NT2/D1 (cell line): ENCODE measurements at regions not wholly inside any gene's neighbourhood (a gene's known extent, or its start where the extent isn't known, plus 50 kb on each side); places are given as distances from the start of the nearest gene placed in this dataset.

Experiments used
- DNase-seq: peaks from one replicate; pipeline ENCODE4 v3.0.0-alpha.2; 2011; ENCODE audit warnings: low read depth, low spot score
- H3K27me3 ChIP-seq: 2 replicates; pipeline ENCODE4 v1.6.0; 2011; ENCODE audit warnings: mild to moderate bottlenecking; ENCODE audit not compliant: insufficient read length, insufficient read depth
- H3K36me3 ChIP-seq: 2 replicates; pipeline ENCODE4 v1.6.1; 2011; ENCODE audit warnings: mild to moderate bottlenecking, low read length, mixed read lengths; ENCODE audit not compliant: insufficient read depth, insufficient read length
- H3K4me1 ChIP-seq: 2 replicates; pipeline ENCODE4 v1.5.1; 2011; ENCODE audit not compliant: insufficient read depth, insufficient read length
- H3K4me3 ChIP-seq: 2 replicates; pipeline ENCODE4 v1.5.1; 2011; ENCODE audit warnings: low read depth; ENCODE audit not compliant: insufficient read length
- H3K9ac ChIP-seq: 2 replicates; pipeline ENCODE4 v1.6.0; 2011; ENCODE audit warnings: low read depth; ENCODE audit not compliant: insufficient read length
- H3K9me3 ChIP-seq: 2 replicates; pipeline ENCODE4 v1.5.1; 2011; ENCODE audit warnings: mild to moderate bottlenecking, low read length; ENCODE audit not compliant: insufficient read depth
- SUZ12 ChIP-seq: IDR thresholded peaks from 2 replicates; pipeline ENCODE4 v1.6.1; 2011; ENCODE audit not compliant: insufficient read length, insufficient read depth; ENCODE audit errors: extremely low read depth
- YY1 ChIP-seq: IDR thresholded peaks from 2 replicates; pipeline ENCODE4 v1.6.1; 2011; ENCODE audit not compliant: insufficient read length, insufficient read depth
- ZNF274 ChIP-seq: IDR thresholded peaks from 2 replicates; pipeline ENCODE4 v1.6.1; 2011; ENCODE audit warnings: mild to moderate bottlenecking, low read depth, low read length

DNA sequence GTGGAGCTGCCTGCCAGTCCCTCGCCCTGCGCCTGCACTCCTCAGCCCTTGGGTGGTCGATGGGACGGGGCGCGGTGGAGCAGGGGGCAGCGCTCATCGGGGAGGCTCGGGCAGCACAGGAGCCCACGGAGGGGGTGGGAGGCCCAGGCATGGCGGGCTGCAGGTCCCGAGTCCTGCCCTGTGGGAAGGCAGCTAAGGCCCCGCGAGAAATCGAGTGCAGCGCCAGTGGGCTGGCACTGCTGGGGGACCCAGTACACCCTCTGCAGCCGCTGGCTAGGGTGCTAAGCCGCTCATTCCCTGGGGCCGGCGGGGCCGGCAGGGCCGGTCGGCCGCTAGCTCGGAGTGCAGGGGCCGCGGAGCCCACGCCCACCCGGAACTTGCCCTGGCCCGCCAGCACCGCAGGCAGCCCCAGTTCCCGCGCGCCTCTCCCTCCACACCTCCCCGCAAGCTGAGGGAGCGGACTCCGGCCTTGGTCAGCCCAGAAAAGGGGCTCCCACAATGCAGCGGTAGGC is 565.9 kb upstream of the NRG3 start:
- TF ChIP-seq YY1 (no peak), SUZ12 (no peak), ZNF274 (no peak)
- no peaks in the 10 kb centered on the region for H3K9me3 ChIP-seq
- DNase-seq: no peak
- no peaks in the 10 kb centered on the region for H3K27me3 ChIP-seq
- H3K4me1 ChIP-seq: no peaks in the 10 kb centered on the region
- H3K36me3 ChIP-seq: no peaks in the 10 kb centered on the region
- H3K9ac ChIP-seq: no peak overlapping the region
- no peak overlapping the region for H3K4me3 ChIP-seq

DNA sequence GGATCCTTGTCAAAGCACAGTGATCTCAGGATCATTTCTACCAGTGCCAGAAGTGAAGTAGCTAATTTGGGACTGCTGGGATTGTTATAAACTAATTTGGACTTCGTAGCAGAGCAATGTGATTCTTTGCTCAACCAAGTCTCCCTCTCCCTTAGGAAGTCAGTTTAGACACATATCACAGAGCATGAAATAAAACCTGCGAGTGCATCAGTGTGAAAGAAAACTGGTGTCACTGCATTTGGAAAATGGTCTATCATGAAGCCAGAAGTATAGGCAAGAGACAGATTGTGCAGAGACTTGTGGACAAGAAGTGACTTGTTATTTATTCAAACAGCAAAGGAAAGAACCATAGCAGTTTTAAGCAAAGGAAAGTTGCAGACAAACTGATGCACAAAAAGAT is 560.5 kb upstream of the NRG3 start:
- H3K9ac ChIP-seq: no peak overlapping the region
- no peaks in the 10 kb centered on the region for H3K4me1 ChIP-seq
- H3K36me3 ChIP-seq: no peaks in the 10 kb centered on the region
- H3K27me3 ChIP-seq: no peaks in the 10 kb centered on the region
- H3K4me3 ChIP-seq: no peak overlapping the region
- DNase-seq: no peak
- no peaks in the 10 kb centered on the region for H3K9me3 ChIP-seq
- TF ChIP-seq YY1 (no peak), ZNF274 (no peak), SUZ12 (no peak)

GRCh38 chr10:81315026-81315425 is 560.0 kb upstream of the NRG3 start:
- H3K4me1 ChIP-seq: no peaks in the 10 kb centered on the region
- no peak for DNase-seq
- H3K36me3 ChIP-seq: no peaks in the 10 kb centered on the region
- no peak overlapping the region for H3K9ac ChIP-seq
- no peak overlapping the region for H3K4me3 ChIP-seq
- TF ChIP-seq YY1 (no peak), SUZ12 (no peak), ZNF274 (no peak)
- no peaks in the 10 kb centered on the region for H3K9me3 ChIP-seq
- H3K27me3 ChIP-seq: no peaks in the 10 kb centered on the region

- no peaks in the 10 kb centered on the region for H3K36me3 ChIP-seq
- H3K9me3 ChIP-seq: no peaks in the 10 kb centered on the region
- no peaks in the 10 kb centered on the region for H3K27me3 ChIP-seq
- H3K9ac ChIP-seq: no peak overlapping the region
- no peak overlapping the region for H3K4me3 ChIP-seq
- no peak for TF ChIP-seq YY1
- TF ChIP-seq ZNF274: no peak
- no peak for TF ChIP-seq SUZ12
- no peak for DNase-seq
- H3K4me1 ChIP-seq: no peaks in the 10 kb centered on the region
Measured at GRCh38 chr10:81348003-81348402, 527.0 kb upstream of the NRG3 start.

GRCh38 chr10:81367132-81367531 is 507.9 kb upstream of the NRG3 start:
- no peaks in the 10 kb centered on the region for H3K27me3 ChIP-seq
- H3K4me3 ChIP-seq: no peak overlapping the region
- no peak for DNase-seq
- H3K9ac ChIP-seq: no peak overlapping the region
- H3K4me1 ChIP-seq: no peaks in the 10 kb centered on the region
- no peak for TF ChIP-seq YY1
- no peaks in the 10 kb centered on the region for H3K36me3 ChIP-seq
- H3K9me3 ChIP-seq: no peaks in the 10 kb centered on the region

DNA sequence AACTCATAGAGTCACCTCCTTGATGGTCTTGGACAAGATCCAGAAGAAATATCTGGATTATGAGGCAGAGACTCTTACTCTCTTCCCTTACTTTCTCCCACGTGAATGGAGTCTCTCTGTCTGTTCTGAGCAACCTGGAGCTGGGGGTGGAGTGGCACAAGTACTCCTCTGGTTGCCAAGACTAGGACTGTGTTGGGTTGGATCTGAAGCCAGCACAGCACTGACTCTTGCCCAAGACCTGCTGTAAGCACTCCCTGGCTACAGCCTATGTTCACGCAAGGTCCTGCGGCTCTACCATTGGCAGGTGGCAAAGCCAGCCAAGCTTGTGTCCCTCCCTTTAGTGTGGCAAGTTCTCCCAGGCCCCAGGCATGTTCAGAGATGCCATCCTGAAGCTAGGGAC is 488.2 kb upstream of the NRG3 start:
- Histone ChIP-seq H3K9me3 (no peaks in the 10 kb centered on the region), H3K27me3 (no peaks in the 10 kb centered on the region), H3K9ac (no peak overlapping the region), H3K36me3 (no peaks in the 10 kb centered on the region), H3K4me3 (no peak overlapping the region), H3K4me1 (no peaks in the 10 kb centered on the region)
- DNase-seq: no peak
- no peak for TF ChIP-seq ZNF274
- no peak for TF ChIP-seq SUZ12
- no peak for TF ChIP-seq YY1

DNA sequence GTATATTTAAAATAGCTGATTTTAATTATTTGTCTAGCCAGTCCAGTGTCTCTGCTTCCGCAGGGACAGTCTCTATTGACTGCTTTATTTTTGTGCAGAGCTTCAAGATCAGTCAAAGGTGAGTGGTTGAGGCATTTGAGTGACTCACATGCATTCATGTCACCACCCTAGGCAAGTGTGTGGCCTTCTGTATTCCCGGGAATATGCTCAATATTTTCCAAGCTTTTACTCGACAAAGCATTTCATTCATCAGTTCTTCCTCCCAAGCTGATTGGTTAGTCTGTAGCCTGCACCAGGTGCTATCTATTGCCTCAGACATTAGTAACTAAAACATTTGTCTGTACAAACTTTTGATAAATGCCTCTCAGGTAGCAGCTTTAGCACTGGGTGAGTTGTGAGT is 471.5 kb upstream of the NRG3 start:
- Histone ChIP-seq H3K9me3 (no peaks in the 10 kb centered on the region), H3K36me3 (no peaks in the 10 kb centered on the region), H3K4me1 (no peaks in the 10 kb centered on the region), H3K27me3 (no peaks in the 10 kb centered on the region), H3K9ac (no peak overlapping the region), H3K4me3 (no peak overlapping the region)
- no peak for TF ChIP-seq SUZ12
- no peak for TF ChIP-seq YY1
- no peak for TF ChIP-seq ZNF274
- DNase-seq: no peak

- Histone ChIP-seq H3K4me3 (no peak overlapping the region), H3K27me3 (no peaks in the 10 kb centered on the region), H3K36me3 (no peaks in the 10 kb centered on the region), H3K9me3 (no peaks in the 10 kb centered on the region), H3K9ac (no peak overlapping the region), H3K4me1 (no peaks in the 10 kb centered on the region)
- DNase-seq: no peak
- TF ChIP-seq YY1 (no peak), SUZ12 (no peak), ZNF274 (no peak)
Measured at GRCh38 chr10:81405399-81405798, 469.6 kb upstream of the NRG3 start.
